GM11168 (cell line): ENCODE measurements at regions not wholly inside any gene's neighbourhood (a gene's known extent, or its start where the extent isn't known, plus 50 kb on each side); places are given as distances from the start of the nearest gene placed in this dataset.
"Not testable (repeated sequence)": the region's sequence is repeated elsewhere in the genome, so short reads cannot be mapped to it uniquely, and the experiment has no call there.

ENCODE experiments used
- in situ Hi-C: fragments of 300-500 bp; cut with MboI; formaldehyde crosslinking; loops from one replicate; pipeline ENCODE4 v1.12.0; 2022; ENCODE audit warnings: low sequenced_read_pairs; ENCODE audit not compliant: unreplicated experiment

GRCh38 chr13:53264751-53265385 lies 236.3 kb downstream of the OLFM4 start:
- in situ Hi-C loops = loop anchor here (25.0 kb wide), 1 partner anchor 497 kb away; no protein-coding TSS in a partner anchor

GRCh38 chr13:53266757-53267156 lies 238.1 kb downstream of the OLFM4 start:
- in situ Hi-C loops = loop anchor here (25.0 kb wide), 1 partner anchor 496 kb away; no protein-coding TSS in a partner anchor

DNA sequence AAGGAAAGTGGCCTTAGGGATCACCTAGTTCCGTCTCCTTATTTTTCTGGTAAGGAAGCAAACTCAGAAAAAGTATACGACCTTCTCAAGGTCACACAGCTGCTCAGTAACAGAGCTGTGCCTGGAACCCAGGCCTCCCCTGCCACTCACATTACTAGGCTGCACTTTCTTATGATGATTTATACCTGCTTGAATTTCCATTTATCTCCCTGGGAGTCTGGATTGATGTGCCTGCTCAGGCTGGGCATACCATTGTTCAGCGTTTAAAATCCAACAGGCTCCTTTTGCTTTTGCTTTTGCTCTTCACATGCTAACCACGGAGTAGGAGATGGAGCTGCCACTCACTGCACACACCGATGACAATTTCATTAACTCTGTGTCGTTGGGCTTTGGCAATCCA lies 241.0 kb downstream of the OLFM4 start:
- in situ Hi-C loops = loop anchor here (25.0 kb wide), 1 partner anchor 493 kb away; no protein-coding TSS in a partner anchor

DNA sequence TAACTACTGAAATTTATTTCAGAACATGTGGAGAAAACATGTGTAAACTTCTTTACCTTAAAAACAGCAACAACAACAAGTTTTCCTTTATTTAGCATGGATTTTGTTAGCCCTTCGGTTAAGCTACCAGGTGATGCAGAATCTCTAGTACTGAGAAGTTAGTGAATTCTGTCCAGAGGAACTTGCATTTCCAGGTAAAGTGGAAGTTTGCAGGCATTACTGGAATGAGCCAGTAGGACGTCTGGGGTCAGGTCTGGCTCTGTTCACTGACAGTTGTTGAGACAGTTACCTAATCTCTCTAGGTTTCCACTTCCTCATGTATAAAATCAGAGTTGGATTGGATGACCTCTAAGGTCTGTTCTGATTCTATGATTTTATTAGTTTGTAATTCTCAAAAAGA lies 244.3 kb downstream of the OLFM4 start:
- in situ Hi-C loops = loop anchor here (25.0 kb wide), 1 partner anchor 489 kb away; no protein-coding TSS in a partner anchor

DNA sequence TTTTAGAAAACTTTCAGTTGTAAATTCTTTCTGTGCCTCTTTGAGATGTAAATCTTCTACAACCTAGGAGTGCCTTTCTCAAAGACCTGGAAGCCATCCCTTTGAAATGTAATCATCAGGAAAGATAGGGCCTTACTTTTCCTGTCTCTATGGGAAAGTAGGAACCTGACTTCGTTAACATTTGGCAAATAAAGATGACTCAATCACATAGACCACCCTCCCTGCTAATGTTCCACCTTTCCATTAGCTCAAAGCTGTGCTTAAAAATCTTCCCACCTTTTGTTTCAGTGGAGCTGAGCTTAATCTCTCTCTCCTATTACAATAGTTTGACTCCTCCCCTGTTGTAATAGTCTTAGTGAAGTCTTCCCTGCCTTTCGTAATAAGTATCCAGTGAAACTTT lies 247.7 kb downstream of the OLFM4 start:
- in situ Hi-C loops = no loop called here

DNA sequence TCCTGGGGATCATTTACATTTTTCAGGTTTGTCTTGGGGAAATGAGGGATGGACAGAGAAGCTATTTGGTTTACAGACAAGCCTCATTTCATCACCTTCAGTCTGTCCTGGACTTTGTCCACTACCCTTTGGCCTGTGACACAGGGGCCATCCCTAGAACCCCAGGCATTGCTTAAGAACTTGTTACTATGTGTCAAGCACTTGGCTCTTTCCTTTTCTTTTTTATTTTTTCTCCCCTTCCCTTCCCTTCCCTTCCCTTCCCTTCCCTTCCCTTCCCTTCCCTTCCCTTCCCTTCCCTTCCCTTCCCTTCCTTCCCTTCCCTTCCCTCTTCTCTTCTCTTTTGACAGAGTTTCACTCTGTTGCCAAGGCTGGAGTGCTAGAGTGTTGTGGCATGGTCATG lies 253.1 kb downstream of the OLFM4 start:
- in situ Hi-C loops = no loop called here

- in situ Hi-C loops = no loop called here
Measured at GRCh38 chr13:53285896-53286430, 257.4 kb downstream of the OLFM4 start.

- in situ Hi-C loops = no loop called here
Measured at GRCh38 chr13:53298396-53298795, 269.8 kb downstream of the OLFM4 start.

GRCh38 chr13:53301449-53301848 lies 272.8 kb downstream of the OLFM4 start:
- in situ Hi-C loops = no loop called here

DNA sequence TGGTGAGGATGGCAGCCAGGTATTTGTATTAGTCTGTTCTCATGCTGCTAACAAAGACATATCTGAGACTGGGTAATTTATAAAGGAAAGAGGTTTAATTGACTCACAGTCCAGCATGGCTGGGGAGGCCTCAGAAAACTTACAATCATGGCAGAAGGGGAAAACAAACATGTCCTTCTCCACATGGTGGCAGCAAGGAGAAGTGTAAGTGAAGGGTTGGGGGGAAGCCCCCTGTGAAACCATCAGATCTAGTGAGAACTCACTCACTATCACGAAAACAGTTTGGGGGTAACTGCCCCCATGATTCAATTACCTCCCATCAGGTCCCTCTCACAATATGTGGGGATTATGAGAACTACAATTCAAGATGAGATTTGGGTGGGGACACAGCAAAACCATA lies 276.8 kb downstream of the OLFM4 start:
- in situ Hi-C loops = not testable (repeated sequence)

DNA sequence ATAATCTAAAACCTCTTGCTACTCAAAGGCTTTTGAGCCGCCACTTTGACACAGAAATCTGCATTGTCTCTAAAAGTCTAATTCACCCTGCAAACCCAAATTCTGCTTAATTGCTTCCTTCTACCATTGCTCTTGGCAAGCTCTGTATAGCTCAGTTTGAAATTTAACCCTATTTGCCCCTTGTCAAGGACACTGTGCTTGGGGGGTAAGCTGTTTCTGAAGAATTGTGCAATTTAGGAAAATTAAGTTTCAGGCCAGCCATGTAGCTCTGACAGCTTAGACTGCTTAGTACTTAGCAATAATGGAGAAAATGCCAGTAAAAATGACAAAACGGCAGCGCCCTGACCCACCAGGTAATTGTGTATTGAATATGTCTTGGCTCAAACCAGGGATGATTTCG lies 282.2 kb downstream of the OLFM4 start:
- in situ Hi-C loops = no loop called here

GRCh38 chr13:53311561-53311960 lies 282.9 kb downstream of the OLFM4 start:
- in situ Hi-C loops = no loop called here

GRCh38 chr13:53321296-53321801 lies 292.7 kb downstream of the OLFM4 start:
- in situ Hi-C loops = no loop called here

DNA sequence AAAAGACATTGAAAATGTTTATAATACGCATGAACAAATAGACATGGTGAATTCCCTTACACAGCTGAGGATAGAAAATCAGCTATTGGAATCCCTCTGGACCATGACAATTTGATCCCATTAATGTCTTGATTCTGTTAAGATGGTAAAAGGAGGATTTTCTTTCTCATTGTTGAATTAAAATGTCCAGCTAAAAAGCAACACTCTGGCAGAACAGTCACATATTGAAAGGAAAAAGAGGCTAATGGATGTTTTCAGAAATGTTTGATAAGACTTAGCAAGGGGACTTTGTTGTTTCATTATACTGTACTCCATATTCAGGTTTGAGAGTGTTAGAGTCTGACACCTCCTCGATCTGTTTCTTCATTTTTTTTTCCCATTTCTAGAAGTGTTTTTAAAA lies 296.0 kb downstream of the OLFM4 start:
- in situ Hi-C loops = no loop called here

GRCh38 chr13:53326716-53327115 lies 298.1 kb downstream of the OLFM4 start:
- in situ Hi-C loops = no loop called here

DNA sequence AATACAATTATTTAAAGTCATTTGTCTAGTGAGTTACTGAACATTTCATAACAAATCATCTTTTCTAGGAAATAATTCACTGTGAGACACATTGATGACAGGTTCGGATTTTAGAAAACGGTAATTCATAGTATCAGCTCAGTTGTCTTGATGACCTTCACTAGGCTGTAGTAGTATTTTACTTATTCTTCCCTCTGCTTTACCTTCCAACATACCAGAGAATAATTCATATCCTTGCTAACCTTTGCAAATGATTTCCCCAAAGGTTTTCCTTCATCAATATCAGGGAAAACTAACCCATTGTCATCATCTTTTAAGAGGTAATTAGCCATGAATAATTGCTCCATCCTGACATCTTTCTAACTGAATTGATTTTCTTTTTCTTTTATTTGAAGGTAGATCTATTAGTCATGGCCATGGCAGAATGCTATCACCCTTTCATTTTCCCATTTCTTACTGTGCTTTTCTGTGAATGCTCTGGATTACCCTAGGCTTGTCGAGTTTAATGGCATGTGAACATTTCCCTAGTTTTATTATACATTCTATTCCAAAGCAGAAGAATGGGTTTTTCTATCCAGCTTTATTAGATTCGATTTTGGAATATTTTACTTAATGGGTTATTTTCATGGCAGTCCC lies 299.2 kb downstream of the OLFM4 start:
- in situ Hi-C loops = no loop called here

- in situ Hi-C loops = no loop called here
Measured at GRCh38 chr13:53336441-53337160, 308.0 kb downstream of the OLFM4 start.

DNA sequence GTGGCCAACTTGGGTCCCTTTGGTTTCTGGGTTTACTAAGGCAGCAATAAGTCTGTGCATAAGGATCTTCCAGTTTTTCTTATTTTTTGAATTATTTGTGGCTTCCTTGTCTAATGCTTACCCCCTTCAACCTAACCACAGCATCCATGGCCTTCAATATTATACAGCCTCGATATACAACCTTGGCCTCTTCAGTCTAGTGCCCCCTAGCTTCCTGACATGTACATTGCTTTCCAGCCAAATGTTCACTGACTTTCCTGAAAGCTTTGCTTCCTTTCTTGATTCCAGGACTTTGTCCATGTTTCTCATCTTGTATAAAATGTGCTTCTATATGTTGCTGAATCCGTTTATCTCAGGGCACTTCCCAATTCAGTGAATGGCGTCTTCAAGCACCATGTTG lies 310.1 kb downstream of the OLFM4 start:
- in situ Hi-C loops = no loop called here

DNA sequence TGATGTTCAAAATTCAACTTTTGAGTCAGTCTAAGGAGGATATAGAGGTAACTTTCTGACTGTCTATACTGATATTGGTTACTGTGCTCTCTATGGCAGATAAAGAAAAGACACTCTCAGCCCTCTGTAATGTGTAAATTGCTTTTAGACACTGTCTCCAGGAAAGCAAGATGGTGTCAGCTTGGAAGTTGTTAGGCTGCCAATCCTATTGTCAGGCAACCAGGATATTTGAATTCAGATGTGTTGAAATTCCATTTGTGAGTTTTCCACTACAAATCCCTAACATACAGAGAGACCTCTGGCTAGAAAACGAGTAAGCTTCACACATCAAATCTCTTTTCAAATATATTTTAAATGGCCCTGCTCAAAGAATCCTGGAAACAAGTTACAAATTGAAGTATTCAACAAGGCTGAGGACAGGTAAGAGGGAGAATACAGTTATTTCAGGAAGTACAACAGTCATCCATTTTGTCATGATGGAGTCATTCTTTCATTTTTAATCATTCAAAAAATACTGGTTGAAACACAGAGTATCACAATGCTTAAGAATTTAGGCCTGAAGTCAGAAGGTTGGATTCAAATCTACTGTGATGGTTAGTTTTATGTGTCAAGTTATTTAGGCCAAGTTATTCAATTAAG lies 312.0 kb downstream of the OLFM4 start:
- in situ Hi-C loops = no loop called here

- in situ Hi-C loops = no loop called here
Measured at GRCh38 chr13:53341144-53341510, 312.5 kb downstream of the OLFM4 start.
